ENCODE measurements at regions not wholly inside any gene's neighbourhood (a gene's known extent, or its start where the extent isn't known, plus 50 kb on each side); places are given as distances from the start of the nearest gene placed in this dataset.

DNA sequence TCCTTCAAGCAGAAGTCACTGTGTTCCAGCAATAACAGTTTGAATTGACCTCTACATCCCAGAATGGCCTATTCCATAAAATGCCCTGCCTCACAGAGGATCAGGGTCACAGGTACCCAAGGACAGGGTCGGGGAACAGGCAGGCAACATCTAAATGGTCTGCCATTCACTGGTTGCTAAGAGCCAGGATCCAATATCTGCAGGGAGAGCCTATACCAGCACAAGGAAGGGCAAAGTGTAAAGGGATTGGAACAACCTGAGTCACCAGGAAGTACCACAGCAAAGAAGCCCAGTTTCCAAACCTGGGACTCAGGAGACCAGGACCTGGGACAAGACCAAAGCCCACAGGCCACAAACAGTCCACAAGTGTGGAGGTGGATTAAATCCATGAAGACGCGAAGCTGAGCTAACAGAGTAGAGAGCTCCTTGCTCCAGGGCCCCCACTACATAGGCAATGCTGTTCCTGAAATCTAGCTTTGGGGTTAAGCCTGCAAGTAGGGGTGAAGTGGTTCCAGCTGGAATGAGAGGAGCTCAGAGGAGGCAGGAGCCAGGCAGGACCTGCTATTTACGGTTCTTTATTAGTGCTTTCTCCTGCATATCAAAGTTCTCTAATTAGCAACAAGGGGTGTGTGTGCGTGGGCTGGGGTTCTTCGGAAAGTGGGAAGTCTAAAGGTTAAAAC is 274.3 kb downstream of the BCL11B start:
- DNase-seq (ENCODE audit: low spot score), result no peak

DNA sequence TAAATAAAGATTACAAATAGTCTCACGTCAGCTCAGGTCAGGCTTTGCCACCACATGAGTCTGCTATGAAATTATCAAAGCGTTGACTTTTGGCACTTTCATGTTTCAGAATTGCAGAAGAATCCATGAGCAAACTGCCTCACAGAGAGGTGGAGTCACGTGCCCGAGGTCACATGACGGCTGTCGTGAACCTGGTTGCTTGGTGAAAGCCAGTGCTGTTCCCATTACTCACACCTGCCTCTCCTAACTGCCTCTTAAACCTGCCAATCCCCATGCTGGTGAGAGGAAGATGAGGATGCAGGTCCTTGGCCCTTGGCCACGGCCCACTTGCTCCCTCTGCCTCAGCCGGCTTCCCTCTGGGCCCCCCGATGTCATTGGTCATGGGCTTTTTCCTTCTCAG is 272.7 kb downstream of the BCL11B start:
- no peak for DNase-seq (ENCODE audit: low spot score)

DNA sequence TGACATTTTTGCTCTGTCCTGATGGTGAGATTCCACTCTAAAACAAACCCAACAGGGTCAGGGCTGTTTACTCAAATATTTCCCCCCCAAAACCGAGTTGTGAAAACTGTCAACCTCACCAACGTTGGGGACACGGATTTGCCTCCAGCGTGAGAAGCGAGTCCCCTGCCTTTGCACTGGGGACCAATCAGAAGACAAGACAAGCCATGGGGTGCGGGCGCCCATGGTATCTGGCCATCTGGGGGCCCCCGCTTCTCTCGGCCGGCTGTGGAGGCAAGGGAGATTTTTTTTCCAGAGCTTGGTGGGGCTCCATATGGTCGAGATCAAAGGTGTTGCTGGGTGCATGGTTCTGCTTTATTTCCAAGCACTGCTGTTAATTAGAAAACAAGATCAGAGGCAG is 272.1 kb downstream of the BCL11B start:
- no peak for DNase-seq (ENCODE audit: low spot score)

DNA sequence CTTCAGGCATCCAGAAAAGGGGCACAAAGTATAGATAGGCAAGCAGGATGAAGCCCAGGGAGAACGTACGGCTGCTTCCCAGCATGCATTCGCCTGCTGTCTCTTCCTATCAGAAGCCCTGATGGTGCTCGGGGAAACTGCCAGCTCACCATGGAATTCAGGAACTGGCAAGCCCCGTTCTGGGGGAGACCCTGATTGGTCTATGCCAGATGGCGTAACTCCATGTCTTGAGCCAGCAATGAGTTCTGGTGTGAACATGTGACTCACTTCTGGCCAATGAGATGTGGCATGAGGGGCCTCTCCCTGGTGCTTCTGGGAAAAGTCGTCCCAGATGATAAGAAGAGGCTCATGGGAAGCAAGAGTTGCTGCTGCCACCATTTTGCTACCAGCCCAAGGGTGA is 270.8 kb downstream of the BCL11B start:
- DNase-seq (ENCODE audit: low spot score), result no peak

DNA sequence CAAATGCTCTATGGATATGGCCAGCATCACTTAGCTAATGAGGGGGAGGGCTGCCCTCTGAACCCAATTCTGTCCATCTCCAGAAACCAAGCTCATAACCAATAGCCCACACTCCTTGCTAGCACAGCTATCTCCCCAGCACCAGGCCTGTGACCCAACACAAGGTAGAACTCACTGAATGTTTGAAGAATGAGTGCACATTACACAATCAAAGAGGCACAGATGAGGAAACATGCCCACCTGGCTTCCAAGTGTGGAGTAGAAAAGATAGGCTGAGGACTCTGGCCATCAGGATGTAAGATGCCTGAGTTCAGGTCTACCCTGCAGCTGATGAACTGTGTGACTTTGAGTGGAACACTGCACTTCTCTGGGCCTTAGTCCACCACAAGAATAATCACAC is 268.4 kb downstream of the BCL11B start:
- DNase-seq (ENCODE audit: low spot score), result no peak

DNA sequence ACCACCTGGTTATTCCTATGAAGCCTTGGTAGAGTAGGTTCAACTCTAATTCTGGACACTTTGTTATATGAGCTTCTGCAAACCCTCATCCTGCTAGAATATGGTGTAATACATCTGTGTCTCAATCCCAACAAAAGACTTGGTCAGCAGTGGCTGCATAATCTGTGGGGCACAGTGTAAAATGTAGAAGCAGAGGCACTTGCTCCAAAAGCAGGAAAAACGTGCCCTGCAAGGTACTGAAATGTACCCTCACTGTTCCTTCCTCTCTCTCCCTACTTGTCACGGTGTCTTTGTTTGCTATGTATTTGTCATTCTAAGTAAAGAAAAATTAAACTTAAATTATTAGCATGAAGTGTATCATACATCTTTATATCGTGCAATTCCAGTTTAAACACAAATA is 267.9 kb downstream of the BCL11B start:
- no peak for DNase-seq (ENCODE audit: low spot score)

DNA sequence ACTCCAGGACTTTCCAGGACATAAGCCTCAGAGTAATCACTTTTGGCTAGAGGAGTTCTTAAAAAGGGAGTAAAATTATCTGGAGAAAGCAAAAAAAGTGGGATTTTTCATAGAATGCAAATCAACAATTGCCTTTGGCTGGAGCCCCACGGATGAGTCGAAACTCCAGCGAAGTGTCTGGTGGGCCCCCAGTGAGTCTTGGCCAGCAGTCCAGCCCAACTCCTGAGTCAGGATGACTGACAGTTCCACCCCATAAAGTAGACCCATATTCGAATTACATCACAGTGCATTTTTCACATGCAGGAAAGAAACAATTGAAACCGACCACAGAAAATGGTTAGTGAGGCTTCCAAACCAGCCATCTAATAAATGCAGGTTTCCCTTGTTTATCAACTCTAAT is 265.7 kb downstream of the BCL11B start:
- DNase-seq (ENCODE audit: low spot score), result no peak

DNA sequence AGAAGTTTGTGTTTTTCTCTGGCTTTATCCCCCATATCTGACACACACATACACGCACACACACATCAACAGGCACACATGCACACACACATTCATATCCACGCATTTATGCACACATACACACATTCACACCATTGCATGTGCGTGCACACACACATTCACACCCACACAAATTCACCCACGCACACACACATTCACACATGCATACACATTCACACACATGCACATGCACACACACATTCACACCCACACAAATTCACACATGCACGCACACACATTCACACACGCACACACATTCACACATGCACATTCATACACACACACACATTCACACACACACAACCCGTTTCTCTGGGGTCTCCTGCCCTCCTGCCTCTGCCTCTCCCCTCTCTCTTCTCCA is 264.2 kb downstream of the BCL11B start:
- DNase-seq (ENCODE audit: low spot score), result no peak

DNA sequence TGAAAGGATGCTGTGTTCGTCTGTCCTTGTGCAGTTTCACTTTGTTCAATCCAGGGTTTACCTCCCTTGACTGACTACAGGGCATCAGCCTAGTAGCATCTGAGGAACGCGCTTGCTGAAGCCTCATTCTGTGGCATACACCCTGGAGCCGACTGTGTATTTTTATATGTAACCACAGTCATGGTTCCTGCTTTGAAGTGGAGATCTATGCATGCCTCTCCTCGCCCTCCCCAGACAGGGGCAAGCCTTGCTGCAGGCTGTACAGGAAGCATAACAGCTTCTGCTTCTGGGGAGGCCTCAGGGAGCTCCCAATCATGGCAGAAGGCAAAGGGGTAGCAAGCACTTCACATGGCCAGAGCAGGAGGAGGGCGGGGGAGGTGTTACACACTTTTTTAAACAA is 262.1 kb downstream of the BCL11B start:
- DNase-seq (ENCODE audit: low spot score), result no peak

DNA sequence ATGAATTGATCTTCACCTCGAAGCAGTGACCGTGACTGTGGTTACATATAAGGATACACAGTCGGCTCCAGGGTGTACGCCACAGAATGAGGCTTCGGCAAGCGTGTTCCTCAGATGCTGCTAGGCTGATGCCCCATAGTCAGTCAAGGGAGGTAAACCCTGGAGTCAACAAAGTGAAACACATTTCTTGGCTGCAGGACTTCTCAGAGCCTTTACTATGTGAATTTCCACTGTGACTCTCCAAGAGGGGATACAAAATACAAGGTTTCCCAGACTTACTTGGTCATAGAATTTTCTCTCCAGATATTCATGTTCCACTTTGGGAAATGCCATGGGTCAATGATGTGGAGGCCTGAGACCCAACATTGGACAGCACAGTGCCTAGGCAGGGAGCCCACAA is 260.6 kb downstream of the BCL11B start:
- DNase-seq (ENCODE audit: low spot score), result no peak

DNA sequence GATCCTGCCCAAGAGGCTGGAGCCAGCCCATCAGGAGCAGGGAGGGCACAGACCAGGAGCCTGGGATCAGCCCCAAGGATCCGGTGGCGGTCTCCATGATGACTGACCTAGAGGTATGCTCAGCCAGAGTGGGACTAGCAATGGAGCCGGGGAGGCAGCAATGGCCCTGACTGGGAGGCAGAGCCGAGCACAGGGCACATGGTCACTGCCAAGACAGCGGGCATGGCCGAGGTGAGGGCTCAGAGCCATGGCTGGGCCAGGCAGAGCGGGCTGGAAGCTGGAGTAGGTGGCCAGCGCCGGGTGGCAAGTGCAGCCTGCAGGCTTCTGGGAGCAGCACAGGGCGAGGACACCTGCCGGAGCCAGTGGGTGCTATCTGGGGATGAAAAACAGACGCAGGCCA is 259.3 kb downstream of the BCL11B start:
- no peak for DNase-seq (ENCODE audit: low spot score)

DNA sequence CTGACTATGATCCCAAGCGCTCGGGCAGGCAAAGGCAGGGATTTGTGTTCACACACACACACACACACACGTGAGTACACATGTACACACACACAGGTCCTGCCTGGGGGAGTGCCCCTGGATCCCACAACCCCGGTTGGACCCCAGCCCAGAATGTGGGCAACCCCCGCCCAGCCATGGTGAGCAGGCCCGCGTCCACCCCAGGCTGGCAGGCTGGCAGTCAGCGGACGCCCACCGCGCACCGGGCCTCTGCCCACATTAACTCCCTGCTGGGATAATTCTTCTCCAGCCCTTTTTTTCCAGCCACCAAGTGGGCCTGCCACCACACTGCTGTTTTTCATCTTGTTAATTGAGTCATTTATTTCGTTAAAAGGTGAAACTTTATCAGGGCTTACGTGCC is 256.2 kb downstream of the BCL11B start:
- DNase-seq (ENCODE audit: low spot score), result no peak

DNA sequence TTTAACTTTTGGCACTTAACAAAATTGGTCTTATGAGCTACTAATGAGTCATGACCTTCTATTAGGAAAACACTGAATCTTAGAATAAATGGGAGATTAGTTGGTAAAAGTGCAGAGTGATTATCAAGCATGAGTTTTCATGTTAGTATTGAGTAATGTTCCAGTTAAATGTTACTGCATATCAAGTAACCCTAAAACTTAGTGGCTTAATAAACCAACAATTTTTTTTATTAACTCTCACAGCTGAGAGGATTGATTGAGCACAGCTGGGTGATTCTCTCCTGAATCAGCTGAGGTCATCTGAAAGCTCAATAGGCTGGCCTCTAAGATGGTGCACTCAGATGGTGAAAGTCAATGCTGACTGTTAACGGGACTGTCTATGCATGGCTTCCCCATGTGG is 248.6 kb downstream of the BCL11B start:
- no peak for DNase-seq (ENCODE audit: low spot score)

DNA sequence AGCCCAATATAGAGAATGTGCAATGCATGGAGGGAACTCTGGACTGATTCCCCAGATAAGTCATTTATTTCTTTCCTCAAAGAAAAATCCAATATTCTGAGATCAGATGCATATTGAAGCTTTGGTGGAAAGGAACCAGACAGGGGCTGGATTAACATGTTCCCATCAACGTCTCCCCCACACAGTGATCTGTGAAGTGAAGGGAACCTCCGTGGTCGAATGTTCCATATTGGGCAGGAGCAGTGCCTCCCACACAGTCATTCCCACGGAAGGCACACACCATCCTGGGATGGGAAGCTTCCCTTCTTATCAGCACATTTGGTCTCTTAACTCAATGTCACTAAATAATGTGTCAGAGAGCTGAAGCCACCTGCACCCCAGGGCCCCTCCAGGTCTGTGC is 247.1 kb downstream of the BCL11B start:
- no peak for DNase-seq (ENCODE audit: low spot score)

DNA sequence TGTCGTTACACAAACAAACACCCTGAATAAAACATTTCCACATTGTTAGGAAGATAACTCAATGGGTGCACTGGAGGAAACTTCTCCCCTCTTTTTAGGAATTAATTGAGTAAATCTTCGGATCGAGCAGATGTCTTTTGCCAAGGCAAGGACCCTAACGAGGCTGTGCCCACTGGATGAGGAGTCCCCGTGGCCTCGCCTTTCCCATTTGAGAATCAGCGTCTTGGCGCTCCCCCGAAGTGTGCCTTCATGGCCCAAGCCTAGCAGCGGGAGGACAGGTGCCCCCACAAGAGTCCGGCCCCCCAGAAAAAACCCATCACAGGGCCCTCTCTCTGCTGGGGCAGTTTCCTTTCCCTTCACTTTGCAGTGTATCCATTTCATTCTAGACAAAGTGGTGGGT is 246.6 kb downstream of the BCL11B start:
- no peak for DNase-seq (ENCODE audit: low spot score)

DNA sequence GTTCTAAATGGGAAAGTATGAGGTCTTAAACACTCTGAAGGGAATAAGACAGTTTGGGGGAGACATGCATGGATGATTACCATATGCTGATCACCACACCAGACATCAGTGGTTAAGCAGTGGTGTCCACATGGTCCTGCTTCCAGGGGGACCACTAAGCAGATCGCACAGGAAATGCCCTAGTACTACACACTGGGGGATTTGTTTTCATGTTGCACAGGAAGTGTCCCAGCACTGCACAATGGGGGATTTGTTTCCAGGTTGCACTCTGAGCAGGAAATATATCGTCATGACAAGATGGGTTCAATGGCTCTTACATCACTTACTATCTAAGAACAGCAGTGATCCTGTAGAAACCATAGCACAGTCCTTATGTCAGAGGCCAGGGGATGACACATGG is 245.5 kb downstream of the BCL11B start:
- DNase-seq (ENCODE audit: low spot score), result no peak

DNA sequence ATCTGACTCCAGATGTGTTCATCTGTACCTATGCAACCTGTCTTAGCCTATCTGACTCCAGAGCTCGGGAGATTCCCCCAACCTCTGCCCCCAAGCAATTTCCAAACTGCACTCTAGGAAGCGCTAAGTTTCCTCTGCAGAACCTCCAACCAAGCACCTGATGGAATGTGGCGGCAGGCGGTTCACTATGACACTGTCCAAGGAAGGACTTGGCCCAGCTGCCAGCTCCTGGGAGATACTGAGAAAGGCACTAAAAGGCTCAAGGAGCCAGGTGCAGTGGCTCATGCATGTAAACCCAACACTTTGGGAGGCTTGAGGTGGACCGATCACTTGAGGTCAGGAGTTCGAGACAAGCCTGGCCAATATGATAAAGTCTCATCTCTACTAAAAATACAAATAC is 244.0 kb downstream of the BCL11B start:
- DNase-seq (ENCODE audit: low spot score), result no peak

DNA sequence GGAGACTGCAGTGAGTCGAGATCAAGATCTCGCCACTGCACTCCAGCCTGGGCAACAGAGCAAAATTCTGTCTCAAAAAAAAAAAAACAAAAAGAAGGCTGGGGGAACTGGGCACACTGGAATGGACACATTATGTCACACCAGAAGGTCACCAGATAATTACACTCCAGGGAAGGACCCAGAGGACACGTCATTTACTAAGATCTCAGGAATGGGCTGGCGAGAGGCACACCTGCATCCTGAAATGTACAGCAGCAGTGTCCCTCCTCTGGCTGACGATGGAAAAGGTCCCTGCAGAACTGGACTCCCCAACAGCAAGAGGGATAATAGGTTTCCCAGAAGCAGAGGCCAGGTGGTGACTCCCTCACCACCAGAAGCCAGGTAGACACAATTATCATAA is 243.5 kb downstream of the BCL11B start:
- DNase-seq (ENCODE audit: low spot score), result no peak

DNA sequence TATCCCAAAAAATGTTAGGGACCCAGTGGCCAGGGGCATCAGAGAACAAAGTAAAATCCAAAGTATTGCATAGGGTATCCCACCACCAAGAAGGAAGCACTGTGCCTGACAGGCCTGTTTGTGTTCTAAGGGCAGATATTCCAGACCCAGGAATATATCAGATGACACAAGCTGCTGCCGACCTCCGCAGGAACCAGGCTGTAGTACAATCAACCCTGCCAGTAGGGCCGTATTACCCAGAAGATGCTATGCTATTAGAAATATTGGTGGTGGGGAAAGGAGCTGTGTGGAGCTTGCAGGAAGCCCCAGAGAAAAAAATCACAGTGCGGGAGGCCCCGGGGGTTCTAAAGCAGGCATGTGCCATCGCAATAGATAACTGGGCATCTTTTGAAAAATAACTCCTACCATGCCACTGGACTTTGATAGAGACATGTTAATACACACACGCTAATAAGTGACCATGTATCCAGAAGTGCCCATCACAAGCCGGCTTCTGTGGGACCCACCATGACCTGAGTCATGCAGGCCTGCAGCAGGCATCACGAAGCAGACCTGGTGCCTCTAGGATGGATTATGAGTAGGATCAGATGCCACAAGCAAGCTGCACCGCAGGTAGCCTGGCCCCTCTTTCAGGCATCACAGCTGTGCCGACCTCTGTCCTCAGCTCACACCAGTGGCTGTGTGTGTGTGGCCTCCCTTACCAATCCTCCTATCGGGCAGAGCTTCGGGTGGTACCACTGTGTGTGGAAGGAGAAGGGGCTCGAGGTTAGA is 242.7 kb downstream of the BCL11B start:
- no peak for DNase-seq (ENCODE audit: low spot score)

DNA sequence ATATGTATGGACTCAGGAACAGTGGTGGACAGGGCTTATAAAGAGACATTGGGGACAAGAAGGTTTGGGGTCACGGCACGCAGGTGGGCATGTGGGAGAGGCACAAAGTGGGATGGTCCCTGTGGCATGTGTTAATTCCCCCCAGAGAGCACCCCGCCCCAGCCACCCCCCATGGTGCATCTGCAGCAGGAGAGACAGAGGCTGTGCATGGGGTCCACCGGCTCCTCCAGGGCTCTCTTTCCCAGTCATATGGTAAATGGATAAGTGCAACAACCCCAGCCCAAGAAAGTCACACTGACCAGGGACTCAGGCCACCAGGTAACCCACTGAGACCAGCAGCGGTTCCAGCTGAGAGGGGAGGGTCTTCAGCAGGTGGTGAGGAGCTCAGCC is 242.1 kb downstream of the BCL11B start:
- no peak for DNase-seq (ENCODE audit: low spot score)

DNA sequence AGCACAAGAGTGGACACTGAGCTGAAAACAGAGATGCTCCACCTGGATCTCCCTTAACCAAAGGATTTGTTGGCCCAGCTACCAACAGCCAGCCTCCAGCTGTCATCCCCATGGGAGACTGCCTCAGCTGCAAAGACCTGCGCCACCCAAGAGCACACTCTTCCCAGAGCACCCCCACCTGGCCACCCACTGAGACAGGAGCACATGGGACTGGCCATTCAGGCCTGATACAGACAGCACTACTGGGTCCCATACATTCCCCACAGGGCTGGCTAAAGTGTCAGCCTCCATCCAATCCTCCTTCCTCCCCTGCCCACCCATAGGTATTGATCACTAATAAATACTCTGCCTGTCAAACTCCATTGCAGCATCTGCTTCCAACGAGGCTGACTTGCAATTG is 241.5 kb downstream of the BCL11B start:
- no peak for DNase-seq (ENCODE audit: low spot score)

DNA sequence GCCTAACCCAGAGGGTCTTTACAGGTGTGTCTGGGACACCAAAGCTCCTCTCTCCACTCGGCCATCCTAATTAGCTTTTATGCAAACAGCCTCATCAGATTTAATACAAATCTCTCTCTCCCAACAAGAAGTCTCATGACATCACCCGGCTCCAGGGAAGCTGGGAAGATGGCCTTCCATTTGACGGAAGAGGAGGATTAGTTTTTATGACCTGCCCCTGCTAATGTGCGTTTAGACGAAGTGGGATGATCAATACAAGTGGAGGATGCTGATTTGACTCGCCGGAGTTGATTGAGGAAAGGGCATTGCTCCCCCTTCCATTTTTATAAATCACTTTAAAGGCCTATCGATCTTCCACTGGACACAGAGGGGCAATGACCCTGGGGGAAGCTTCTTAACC is 239.2 kb downstream of the BCL11B start:
- no peak for DNase-seq (ENCODE audit: low spot score)

DNA sequence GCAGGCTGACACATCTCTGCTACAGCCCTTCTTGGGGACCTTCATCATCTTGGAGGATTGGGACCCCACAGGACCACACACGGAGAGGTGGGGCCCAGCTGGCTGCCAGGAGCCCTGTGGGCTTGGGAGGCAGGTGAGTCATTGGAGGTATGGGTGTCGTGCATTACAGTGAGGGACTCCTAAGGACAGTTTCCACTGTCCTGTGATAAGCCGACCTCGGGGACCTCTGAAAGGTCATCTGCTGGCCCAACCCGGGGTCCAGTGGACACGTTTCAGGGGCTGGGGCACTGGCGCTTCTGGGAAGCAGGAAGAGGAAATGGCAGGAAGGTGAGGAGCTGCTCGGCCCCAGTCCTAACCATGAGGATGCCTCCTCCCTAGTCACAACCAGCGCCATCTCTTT is 238.0 kb downstream of the BCL11B start:
- DNase-seq (ENCODE audit: low spot score), result no peak

DNA sequence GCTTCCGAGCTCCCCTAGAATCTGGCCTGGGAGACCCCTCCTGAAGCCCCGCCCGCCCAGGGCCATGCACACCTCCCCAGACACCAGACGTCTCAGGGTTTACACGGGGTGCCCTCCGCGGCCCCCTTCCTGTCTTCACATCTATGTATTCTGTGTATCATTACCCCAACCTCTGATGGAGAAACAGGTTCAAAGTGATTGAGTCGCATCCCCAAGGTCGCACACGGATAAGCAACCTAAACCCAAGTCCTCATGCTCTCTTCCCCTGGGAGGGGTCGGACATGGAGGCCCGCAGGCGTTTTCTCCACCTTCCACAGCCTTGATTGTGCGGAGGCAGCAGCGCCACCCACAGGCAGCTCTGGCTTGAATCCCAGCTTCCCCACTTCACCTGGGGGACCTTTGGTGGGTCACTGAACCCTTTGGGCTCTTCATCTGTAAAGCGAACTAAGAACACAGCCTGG is 237.3 kb downstream of the BCL11B start:
- no peak for DNase-seq (ENCODE audit: low spot score)
